Astrocyte of the cerebellum (primary cell): ENCODE measurements at regions not wholly inside any gene's neighbourhood (a gene's known extent, or its start where the extent isn't known, plus 50 kb on each side); places are given as distances from the start of the nearest gene placed in this dataset.

Source experiments
- DNase-seq: peaks from one replicate; pipeline ENCODE4 v3.0.0-alpha.2; 2011; ENCODE audit warnings: low read depth
- H3K4me3 ChIP-seq: 2 replicates; pipeline ENCODE4 v1.5.1; 2011; ENCODE audit warnings: mild to moderate bottlenecking, low read depth, low read length, moderate library complexity
- in situ Hi-C: cut with HindIII; loops from 2 replicates; pipeline ENCODE4 v1.10.0; 2017; ENCODE audit warnings: low sequenced_read_pairs
- TF ChIP-seq, protein P1 (sequence below): IDR thresholded peaks from 2 replicates; pipeline ENCODE4 v1.5.1; 2012; ENCODE audit warnings: low read length, low read depth, moderate library complexity, mild to moderate bottlenecking; ENCODE audit errors: missing control alignments

- TF ChIP-seq, protein P1, sequence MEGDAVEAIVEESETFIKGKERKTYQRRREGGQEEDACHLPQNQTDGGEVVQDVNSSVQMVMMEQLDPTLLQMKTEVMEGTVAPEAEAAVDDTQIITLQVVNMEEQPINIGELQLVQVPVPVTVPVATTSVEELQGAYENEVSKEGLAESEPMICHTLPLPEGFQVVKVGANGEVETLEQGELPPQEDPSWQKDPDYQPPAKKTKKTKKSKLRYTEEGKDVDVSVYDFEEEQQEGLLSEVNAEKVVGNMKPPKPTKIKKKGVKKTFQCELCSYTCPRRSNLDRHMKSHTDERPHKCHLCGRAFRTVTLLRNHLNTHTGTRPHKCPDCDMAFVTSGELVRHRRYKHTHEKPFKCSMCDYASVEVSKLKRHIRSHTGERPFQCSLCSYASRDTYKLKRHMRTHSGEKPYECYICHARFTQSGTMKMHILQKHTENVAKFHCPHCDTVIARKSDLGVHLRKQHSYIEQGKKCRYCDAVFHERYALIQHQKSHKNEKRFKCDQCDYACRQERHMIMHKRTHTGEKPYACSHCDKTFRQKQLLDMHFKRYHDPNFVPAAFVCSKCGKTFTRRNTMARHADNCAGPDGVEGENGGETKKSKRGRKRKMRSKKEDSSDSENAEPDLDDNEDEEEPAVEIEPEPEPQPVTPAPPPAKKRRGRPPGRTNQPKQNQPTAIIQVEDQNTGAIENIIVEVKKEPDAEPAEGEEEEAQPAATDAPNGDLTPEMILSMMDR = no peak
- no peak overlapping the region for H3K4me3 ChIP-seq
- DNase-seq = no peak
- in situ Hi-C loops = no loop called here
Observed at GRCh38 chr14:101040538-101041442, 137.3 kb upstream of the RTL1 start.

GRCh38 chr14:101043891-101044290 lies 140.4 kb upstream of the RTL1 start:
- no peak overlapping the region for H3K4me3 ChIP-seq
- TF ChIP-seq, protein P1 = no peak
- no peak for DNase-seq
- in situ Hi-C loops = no loop called here

GRCh38 chr14:101044741-101045140 lies 141.2 kb upstream of the RTL1 start:
- in situ Hi-C loops = no loop called here
- H3K4me3 ChIP-seq = no peak overlapping the region
- no peak for DNase-seq
- TF ChIP-seq, protein P1 = no peak

DNA sequence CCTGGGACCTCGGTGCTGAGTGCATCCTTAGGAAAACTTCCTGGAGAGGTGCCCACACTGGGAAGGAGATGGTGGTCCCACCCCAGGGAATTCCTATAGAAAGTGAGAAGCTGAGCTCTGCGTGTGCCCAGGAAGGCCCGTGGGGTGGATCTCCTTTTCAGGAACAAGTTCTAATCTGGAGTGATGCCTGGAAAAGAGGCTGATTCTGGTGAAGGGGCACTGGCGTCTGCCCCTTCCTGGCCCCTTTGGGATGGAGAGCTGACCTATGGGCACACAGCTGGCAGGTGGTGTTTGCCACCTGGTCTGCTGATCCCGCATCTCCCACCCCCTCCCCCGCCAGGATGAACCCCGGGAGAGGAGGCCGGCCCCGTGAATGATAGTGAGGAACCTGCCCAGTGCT lies 142.0 kb upstream of the RTL1 start:
- TF ChIP-seq, protein P1 = no peak
- DNase-seq = no peak
- H3K4me3 ChIP-seq = no peak overlapping the region
- in situ Hi-C loops = no loop called here

- no peak overlapping the region for H3K4me3 ChIP-seq
- in situ Hi-C loops = no loop called here
- no peak for DNase-seq
- TF ChIP-seq, protein P1 = no peak
Observed at GRCh38 chr14:101046071-101046470, 142.5 kb upstream of the RTL1 start.

GRCh38 chr14:101047326-101047725 lies 143.8 kb upstream of the RTL1 start:
- in situ Hi-C loops = no loop called here
- no peak for DNase-seq
- no peak overlapping the region for H3K4me3 ChIP-seq
- TF ChIP-seq, protein P1 = no peak
